ENCODE measurements at regions not wholly inside any gene's neighbourhood (a gene's known extent, or its start where the extent isn't known, plus 50 kb on each side); places are given as distances from the start of the nearest gene placed in this dataset.

GRCh38 chr6:170186006-170186935, 104.6 kb downstream of the DLL1 start:
- TF ChIP-seq CTCF (IDR thresholded peaks at IDR 0.05) (no peak), POLR2A (IDR thresholded peaks at IDR 0.05) (no peak)
